ENCODE measurements at regions not wholly inside any gene's neighbourhood (a gene's known extent, or its start where the extent isn't known, plus 50 kb on each side); places are given as distances from the start of the nearest gene placed in this dataset.

DNA sequence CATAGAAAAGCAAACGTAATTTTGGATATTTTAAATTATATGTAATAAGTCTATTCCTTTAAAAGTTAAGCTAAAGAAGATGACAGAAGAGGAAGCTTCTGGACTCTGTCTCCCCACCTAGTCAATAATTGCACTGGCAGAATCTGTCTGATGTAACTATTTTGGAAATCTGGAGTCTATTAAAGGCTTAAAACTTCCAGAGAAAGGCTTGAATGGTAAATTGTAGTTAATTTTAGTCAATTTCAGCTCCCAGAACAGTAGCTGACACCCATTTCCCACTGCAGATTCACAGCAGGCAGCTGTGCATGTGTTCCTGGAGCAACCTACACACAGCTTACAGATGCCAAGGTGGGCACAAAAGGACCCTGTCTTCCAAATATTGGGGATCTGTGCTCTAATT lies 304.1 kb downstream of the PCDH20 start:
- TF ChIP-seq CTCF (IDR thresholded peaks at IDR 0.05) (no peak), POLR2AphosphoS5 (IDR thresholded peaks at IDR 0.05; ENCODE audit: insufficient read depth in 1 of 2, low read depth in 1 of 2) (no peak)

All from vagina (tissue), 2 donors.